ENCODE measurements at regions not wholly inside any gene's neighbourhood (a gene's known extent, or its start where the extent isn't known, plus 50 kb on each side); places are given as distances from the start of the nearest gene placed in this dataset.

DNA sequence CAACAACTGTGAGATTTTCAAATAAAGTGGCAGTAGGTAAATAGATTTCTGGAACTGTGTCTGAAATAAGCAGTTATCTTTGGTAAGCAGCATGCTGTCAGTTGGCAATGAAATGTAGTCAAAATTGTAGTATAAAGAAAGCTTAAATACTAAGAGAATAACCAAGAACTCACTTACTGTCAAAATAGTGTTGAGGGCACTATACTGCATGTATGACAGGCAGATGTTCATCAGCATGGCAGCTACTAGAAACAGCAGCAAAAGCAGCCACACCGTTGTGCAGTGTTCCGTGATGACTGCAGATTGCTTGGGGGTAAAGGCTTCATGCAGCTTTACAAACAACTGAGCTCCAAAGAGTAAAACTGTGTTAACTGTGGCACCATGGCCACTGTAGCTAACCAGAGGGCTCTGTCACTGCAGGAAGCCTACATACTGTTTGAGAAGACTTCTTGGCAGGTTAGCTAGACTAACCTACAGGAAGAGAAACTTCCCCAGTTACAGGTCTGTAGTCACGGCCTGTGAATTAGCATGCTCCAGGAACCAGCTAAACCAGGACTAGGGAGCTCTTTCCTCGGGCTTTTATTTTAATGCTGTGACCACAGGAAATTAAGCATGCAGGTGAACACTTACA, 459.7 kb downstream of the TBL1XR1 start:
- DNase-seq (ENCODE audit: insufficient read length, low spot score) (no peak), FAIRE-seq (no peak)
- TF ChIP-seq PAX5 (IDR thresholded peaks at IDR 0.05; ENCODE audit: insufficient read depth, low read length, severe bottlenecking) (no peak), TAF1 (IDR thresholded peaks at IDR 0.05; ENCODE audit: low read depth, low read length) (no peak), SPI1 (IDR thresholded peaks at IDR 0.05; ENCODE audit: low read depth, low read length) (no peak), POLR2A (IDR thresholded peaks at IDR 0.05; ENCODE audit: low read depth, low read length) (no peak), POLR2AphosphoS5 (IDR thresholded peaks at IDR 0.05; ENCODE audit: low read depth, low read length) (no peak)

DNA sequence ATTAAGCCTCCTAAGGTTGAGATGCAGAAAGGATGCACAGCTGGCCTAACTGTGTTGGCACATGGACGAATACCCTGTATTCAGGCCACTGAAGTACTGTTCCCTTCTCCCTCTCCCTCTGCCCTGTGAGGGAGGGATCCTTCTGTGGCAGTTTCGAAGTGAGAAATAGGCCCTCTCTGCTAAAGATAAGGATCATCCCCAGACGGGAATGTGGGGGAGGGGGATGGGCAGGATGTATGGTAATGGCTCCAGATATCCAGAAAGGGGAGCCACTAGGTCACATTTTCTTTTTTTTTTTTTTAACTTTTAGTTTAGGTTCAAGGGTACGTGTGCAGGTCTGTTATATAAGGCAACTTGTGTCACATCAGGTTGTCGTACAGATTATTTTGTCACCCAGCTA, 463.1 kb downstream of the TBL1XR1 start:
- FAIRE-seq (no peak), DNase-seq (ENCODE audit: insufficient read length, low spot score) (no peak)
- TF ChIP-seq PAX5 (IDR thresholded peaks at IDR 0.05; ENCODE audit: insufficient read depth, low read length, severe bottlenecking) (no peak), POLR2AphosphoS5 (IDR thresholded peaks at IDR 0.05; ENCODE audit: low read depth, low read length) (no peak), POU2F2 (IDR thresholded peaks at IDR 0.05; ENCODE audit: low read depth, low read length) (no peak), TAF1 (IDR thresholded peaks at IDR 0.05; ENCODE audit: low read depth, low read length) (no peak), SPI1 (IDR thresholded peaks at IDR 0.05; ENCODE audit: low read depth, low read length) (no peak), POLR2A (IDR thresholded peaks at IDR 0.05; ENCODE audit: low read depth, low read length) (no peak)

DNA sequence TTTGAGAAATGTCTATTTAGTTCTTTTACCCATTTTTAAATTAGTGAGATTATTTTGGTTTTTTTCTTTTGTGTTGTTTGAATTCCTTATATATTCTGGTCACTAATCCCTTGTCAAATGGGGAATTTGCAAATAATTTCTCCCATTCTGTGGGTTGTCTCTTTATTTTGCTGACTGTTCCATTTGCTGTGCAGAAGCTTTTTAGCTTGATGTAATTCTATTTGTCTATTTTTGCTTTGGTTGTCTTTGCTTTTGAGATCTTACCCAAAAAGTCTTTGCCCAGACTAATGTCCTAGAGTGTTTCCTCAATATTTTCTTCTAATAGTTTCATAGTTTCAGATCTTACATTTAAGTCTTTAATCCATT, 472.9 kb downstream of the TBL1XR1 start:
- no peak for TF ChIP-seq POU2F2 (IDR thresholded peaks at IDR 0.05; ENCODE audit: low read depth, low read length)
- DNase-seq (ENCODE audit: insufficient read length, low spot score) (no peak), FAIRE-seq (no peak)

DNA sequence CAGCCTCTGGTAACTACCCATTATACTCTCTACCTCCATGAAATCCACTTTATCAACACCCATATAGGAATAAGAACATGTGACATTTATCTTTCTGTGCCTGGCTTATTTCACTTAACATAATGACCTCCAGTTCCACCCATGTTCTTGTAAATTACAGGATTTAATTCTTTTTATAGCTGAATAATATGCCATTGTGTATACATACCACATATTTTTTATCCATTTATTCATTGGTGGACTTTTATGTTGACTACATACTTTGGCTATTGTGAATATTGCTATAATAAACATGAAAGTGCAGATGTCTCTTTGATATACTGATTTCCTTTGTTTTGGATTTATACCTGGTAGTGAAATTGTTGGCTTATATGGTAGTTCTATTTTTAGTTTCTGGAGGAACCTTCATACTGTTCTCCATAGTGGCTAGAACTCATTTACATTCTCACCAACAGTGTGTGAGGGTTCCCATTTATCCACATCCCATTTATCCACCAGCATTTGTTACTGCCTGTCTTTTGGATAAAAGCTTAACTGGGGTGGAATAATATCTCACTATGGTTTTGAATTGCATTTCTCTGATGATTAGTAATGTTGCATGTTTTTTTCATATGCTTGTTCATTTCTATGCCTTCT, 473.4 kb downstream of the TBL1XR1 start:
- DNase-seq (ENCODE audit: insufficient read length, low spot score), result no peak
- FAIRE-seq, result no peak
- TF ChIP-seq TAF1 (IDR thresholded peaks at IDR 0.05; ENCODE audit: low read depth, low read length) (no peak), POLR2AphosphoS5 (IDR thresholded peaks at IDR 0.05; ENCODE audit: low read depth, low read length) (no peak), PAX5 (IDR thresholded peaks at IDR 0.05; ENCODE audit: insufficient read depth, low read length, severe bottlenecking) (no peak), POLR2A (IDR thresholded peaks at IDR 0.05; ENCODE audit: low read depth, low read length) (no peak), SPI1 (IDR thresholded peaks at IDR 0.05; ENCODE audit: low read depth, low read length) (no peak), POU2F2 (IDR thresholded peaks at IDR 0.05; ENCODE audit: low read depth, low read length) (no peak)

DNA sequence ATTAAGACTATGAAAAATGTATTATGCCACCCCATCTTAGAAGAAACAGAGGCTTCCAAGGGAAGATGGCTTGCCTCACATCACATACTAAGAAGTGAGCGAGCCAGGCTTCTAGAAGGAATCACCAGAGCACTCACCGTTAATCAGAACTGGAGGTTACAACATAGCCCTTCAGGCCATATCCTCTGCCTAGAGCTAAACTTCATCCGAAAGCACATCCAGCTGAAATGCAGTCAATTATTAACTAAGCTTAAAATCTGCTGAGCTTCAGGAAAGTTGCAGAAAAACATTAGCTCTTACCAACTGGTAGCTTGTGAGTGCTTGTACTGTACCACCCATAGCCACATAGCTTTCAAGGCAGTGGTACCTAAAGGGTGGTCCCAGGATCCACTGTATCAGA, 483.2 kb downstream of the TBL1XR1 start:
- FAIRE-seq, result no peak
- no peak for TF ChIP-seq POU2F2 (IDR thresholded peaks at IDR 0.05; ENCODE audit: low read depth, low read length)
- TF ChIP-seq TAF1 (IDR thresholded peaks at IDR 0.05; ENCODE audit: low read depth, low read length), result no peak
- DNase-seq (ENCODE audit: insufficient read length, low spot score), result no peak

DNA sequence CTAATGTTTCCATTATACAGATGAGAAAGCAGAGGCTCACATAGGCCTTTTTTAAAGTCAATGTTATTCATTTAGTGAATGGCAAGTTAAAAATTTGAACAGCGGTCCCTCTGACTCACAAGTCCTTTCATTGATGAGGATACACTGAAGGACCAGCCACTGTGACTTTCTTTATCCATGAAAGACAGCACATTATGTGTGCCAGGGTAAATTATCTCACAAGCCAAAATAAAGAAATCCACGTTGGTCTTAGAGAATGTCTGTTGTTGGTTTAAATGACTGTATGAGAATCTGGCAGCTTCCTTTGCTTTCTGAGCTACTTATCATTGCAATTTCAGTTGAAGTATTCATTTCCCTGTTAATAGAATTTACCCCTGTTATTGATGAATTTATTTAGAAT, 485.1 kb downstream of the TBL1XR1 start:
- TF ChIP-seq POLR2A (IDR thresholded peaks at IDR 0.05; ENCODE audit: low read depth, low read length), result no peak
- no peak for TF ChIP-seq POLR2AphosphoS5 (IDR thresholded peaks at IDR 0.05; ENCODE audit: low read depth, low read length)
- TF ChIP-seq PAX5 (IDR thresholded peaks at IDR 0.05; ENCODE audit: insufficient read depth, low read length, severe bottlenecking), result no peak
- no peak for FAIRE-seq

DNA sequence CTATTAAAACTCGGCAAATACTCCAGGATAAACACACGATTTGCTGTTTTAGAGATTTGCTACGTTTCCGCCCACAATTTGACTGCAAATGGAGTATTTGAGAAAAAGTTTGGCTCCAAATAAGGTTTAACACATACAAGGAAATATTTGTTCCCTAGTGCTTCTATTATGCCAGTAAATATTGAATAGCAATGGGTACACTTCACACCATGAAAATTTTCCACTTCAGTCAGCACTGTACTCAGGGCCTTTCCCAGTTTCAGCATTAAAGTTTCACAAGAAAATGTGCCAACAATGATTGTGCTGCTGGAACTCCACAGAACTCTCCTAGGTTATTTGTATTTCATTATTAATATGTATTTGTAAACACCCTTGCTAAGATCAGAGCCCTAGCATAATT, 498.0 kb downstream of the TBL1XR1 start:
- no peak for TF ChIP-seq PAX5 (IDR thresholded peaks at IDR 0.05; ENCODE audit: insufficient read depth, low read length, severe bottlenecking)
- no peak for TF ChIP-seq POU2F2 (IDR thresholded peaks at IDR 0.05; ENCODE audit: low read depth, low read length)
- no peak for TF ChIP-seq POLR2A (IDR thresholded peaks at IDR 0.05; ENCODE audit: low read depth, low read length)
- no peak for TF ChIP-seq POLR2AphosphoS5 (IDR thresholded peaks at IDR 0.05; ENCODE audit: low read depth, low read length)
- TF ChIP-seq SPI1 (IDR thresholded peaks at IDR 0.05; ENCODE audit: low read depth, low read length), result no peak
- no peak for TF ChIP-seq TAF1 (IDR thresholded peaks at IDR 0.05; ENCODE audit: low read depth, low read length)
- DNase-seq (ENCODE audit: insufficient read length, low spot score) (no peak), FAIRE-seq (no peak)

More for the DNA sequence above, 485.1 kb downstream of the TBL1XR1 start:
- no peak for DNase-seq (ENCODE audit: insufficient read length, low spot score)

DNA sequence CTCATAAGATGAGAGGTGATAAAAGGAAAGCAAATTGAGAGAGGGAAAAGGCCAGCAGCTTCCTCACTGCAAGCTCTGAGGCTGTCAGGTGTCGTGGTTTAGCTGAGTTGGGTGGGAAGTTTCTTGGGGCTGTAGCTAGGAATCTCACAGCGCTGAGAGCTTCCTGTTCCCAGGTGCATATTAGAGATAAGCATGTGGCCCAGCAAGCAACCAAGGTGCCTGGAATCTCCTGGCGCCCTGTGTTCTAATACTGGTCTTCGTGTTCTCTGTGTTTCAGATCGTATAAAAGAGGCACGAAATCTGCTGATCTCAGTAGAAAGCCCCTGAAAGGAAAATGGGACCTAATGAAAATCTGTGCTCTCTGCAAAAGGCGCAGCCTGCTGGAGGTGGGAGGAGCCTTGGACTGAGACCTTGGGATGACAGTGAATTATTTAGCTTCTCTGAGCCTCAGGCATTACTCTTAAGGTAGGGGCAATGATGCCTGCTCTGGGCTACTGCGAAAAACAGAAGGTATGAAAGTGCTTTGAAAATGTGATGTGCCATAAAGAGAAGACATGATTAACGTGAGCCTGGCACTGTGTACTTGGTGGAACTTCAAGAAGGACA, 499.9 kb downstream of the TBL1XR1 start:
- TF ChIP-seq POLR2A (IDR thresholded peaks at IDR 0.05; ENCODE audit: low read depth, low read length) (no peak), TAF1 (IDR thresholded peaks at IDR 0.05; ENCODE audit: low read depth, low read length) (no peak)
- no peak for FAIRE-seq
- no peak for DNase-seq (ENCODE audit: insufficient read length, low spot score)

DNA sequence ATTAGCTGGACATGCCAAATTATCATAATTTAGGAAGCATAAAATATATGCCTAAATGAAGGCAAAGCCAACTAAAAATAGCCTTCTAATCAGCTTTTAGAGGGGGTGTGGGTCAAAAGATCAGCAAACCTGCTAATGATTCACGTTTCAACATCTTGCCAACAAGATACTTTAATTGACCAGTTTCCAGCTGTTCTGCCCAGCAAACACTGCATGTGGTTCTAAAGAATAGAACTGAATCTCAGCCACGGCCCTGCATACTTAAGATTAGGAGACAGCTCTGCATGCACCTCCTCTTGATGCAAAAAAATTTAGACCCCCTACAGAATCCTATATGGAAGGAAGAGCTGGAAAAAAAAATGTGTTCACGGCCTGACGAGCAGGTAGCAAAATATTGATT, 500.5 kb downstream of the TBL1XR1 start:
- no peak for FAIRE-seq
- DNase-seq (ENCODE audit: insufficient read length, low spot score), result no peak
- TF ChIP-seq PAX5 (IDR thresholded peaks at IDR 0.05; ENCODE audit: insufficient read depth, low read length, severe bottlenecking) (no peak), POLR2A (IDR thresholded peaks at IDR 0.05; ENCODE audit: low read depth, low read length) (no peak), POLR2AphosphoS5 (IDR thresholded peaks at IDR 0.05; ENCODE audit: low read depth, low read length) (no peak)

DNA sequence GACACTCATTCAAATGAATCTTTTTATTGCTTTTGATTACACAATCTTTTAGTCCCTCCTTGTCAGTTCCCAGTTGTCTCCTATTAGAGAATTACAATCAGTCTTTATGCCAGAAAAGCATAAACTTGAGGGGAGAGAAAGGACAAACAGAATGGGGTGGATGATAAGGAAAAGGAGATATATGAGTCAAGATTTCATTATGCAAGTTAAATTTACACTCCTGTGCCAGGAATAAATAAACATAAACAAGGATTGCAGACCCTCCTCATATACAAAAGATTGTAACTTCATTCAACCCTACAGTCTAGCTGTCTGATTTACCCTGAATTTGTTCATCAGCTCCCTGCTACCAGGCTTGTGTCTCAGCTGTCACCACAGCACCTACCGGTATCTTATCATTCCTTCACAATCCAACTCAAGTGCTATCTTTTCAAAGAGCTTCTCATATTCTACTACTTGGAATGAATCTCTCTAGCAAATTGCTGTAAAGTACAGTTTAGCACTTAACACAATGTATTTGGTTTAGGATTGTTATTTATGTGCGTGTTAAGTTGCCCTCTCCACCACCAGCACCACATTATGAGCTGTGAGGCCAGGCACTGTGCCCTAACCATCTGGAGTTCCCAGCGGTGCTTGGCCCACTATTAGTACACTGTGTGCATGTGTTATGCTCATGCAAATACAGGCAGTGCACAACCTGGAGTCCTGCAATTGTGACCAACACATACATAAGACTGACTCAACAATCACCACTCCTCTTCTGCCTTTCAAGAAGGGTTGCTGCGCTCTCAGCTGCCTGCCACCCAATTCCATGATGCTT, 504.1 kb downstream of the TBL1XR1 start:
- TF ChIP-seq POLR2A (IDR thresholded peaks at IDR 0.05; ENCODE audit: low read depth, low read length) (no peak), PAX5 (IDR thresholded peaks at IDR 0.05; ENCODE audit: insufficient read depth, low read length, severe bottlenecking) (no peak), TAF1 (IDR thresholded peaks at IDR 0.05; ENCODE audit: low read depth, low read length) (no peak)
- FAIRE-seq (no peak), DNase-seq (ENCODE audit: insufficient read length, low spot score) (no peak)

Data from GM12891 (cell line).